Adrenal gland (tissue), 9 donors: ENCODE measurements at regions not wholly inside any gene's neighbourhood (a gene's known extent, or its start where the extent isn't known, plus 50 kb on each side); places are given as distances from the start of the nearest gene placed in this dataset.

ENCODE experiments used
- DNase-seq, 7 donors: peaks; one replicate each; pipeline ENCODE4 v3.0.0-alpha.2; 2019 to 2020
- H3K27ac ChIP-seq, 5 donors: fragments of 200-600 bp; sonication (generic) in 4 of 5; 1 replicate in 3 of 5; 2 replicates in 2 of 5; pipeline versions ENCODE4 v1.5.1 to v1.8.0; 2016 to 2020; ENCODE audit warnings: mild to moderate bottlenecking in 1 of 5
- H3K27me3 ChIP-seq: fragments of 200-600 bp; 2 replicates; pipeline ENCODE4 v1.8.0; 2021
- H3K36me3 ChIP-seq, 2 donors: fragments of 200-600 bp; replicated peaks in 1 of 2; 1 replicate in 1 of 2; 2 replicates in 1 of 2; pipeline versions ENCODE4 v1.5.1 to v1.8.0; 2018 to 2022
- H3K4me1 ChIP-seq, 2 donors: fragments of 200-600 bp; replicated peaks in 1 of 2; 1 replicate in 1 of 2; 2 replicates in 1 of 2; pipeline versions ENCODE4 v1.5.1 to v1.8.0; 2018 to 2021
- H3K4me3 ChIP-seq, 4 donors: fragments of 200-600 bp; sonication (generic) in 3 of 4; one replicate each; pipeline ENCODE4 v1.5.1; 2016 to 2018
- H3K9me3 ChIP-seq, 3 donors: fragments of 200-600 bp; sonication (generic) in 1 of 3; replicated peaks in 1 of 3; 1 replicate in 2 of 3; 2 replicates in 1 of 3; pipeline versions ENCODE4 v1.5.1 to v1.8.0; 2016 to 2021
- CTCF ChIP-seq, 6 experiments: fragments of 450-650 bp in 4 of 6; fragments of 200-600 bp in 2 of 6; sonication (generic) in 1 of 6; IDR thresholded peaks; 1 replicate in 5 of 6; 2 replicates in 1 of 6; pipeline versions ENCODE4 v1.5.1 to v1.8.0; 2016 to 2021; ENCODE audit warnings: antibody characterized with exemption in 6 of 6, mild to moderate bottlenecking in 2 of 6, moderate library complexity in 1 of 6
- POLR2A ChIP-seq, 2 donors: fragments of 450-650 bp; IDR thresholded peaks; one replicate each; pipeline ENCODE4 v1.6.1; 2017; ENCODE audit warnings: antibody characterized with exemption in 2 of 2, mild to moderate bottlenecking in 2 of 2, moderate library complexity in 1 of 2
- WGBS, 4 donors: extraction: QIAGEN DNeasy Blood & Tissue Kit in 2 of 4; methylation state at CpG; one replicate each; pipeline versions ENCODE4 v1.1.5 to v1.1.7; 2013 to 2017; 5-methylcytosine and 5-hydroxymethylcytosine counted together
- intact Hi-C, 2 donors: fragments of 100-400 bp; cut with DNase I; formaldehyde crosslinking; loops; one replicate each; pipeline versions ENCODE4 v1.14.1 to v1.15.0; 2022 to 2023
- donor health status: healthy with polysubstance abuse.
- donor health status: Bipolar disorder and iron deficiency.
- donor health status: DM: yes; HTN: yes; CAD: no.
- donor health status: DM: no; HTN: no; CAD: no.
- donor health status: DM: no; HTN: no; CAD: no.

- H3K9me3 ChIP-seq, result no peaks in the 10 kb centered on the region
- intact Hi-C loops, result no loop called here
- no peak for DNase-seq
- WGBS, 4 donors, result 32 to 59% (median 47%) methylated on average over 1 of the region's 1 CpG
- no peak overlapping the region for H3K27ac ChIP-seq
- H3K36me3 ChIP-seq, result no peaks in the 10 kb centered on the region
- no peaks in the 10 kb centered on the region for H3K27me3 ChIP-seq
- H3K4me3 ChIP-seq, result no peak overlapping the region
- TF ChIP-seq CTCF (IDR thresholded peaks at IDR 0.05) (no peak), POLR2A (IDR thresholded peaks at IDR 0.05) (no peak)
- no peaks in the 10 kb centered on the region for H3K4me1 ChIP-seq
Measured at GRCh38 chr11:42727879-42728278, 583.9 kb upstream of the API5 start.

GRCh38 chr11:42762348-42762747 lies 549.4 kb upstream of the API5 start:
- Histone ChIP-seq H3K27me3 (no peaks in the 10 kb centered on the region), H3K4me3 (no peak overlapping the region), H3K4me1 (no peaks in the 10 kb centered on the region), H3K27ac (no peak overlapping the region), H3K36me3 (no peaks in the 10 kb centered on the region), H3K9me3 (no peaks in the 10 kb centered on the region)
- WGBS, 4 donors, result 60 to 75% (median 64%) methylated on average over 1 of the region's 1 CpG
- no peak for TF ChIP-seq POLR2A (IDR thresholded peaks at IDR 0.05)
- TF ChIP-seq CTCF (IDR thresholded peaks at IDR 0.05), result no peak
- intact Hi-C loops, result loop anchor here in 1 of 2 donors (10.0 kb wide), 1 partner anchor 522 kb away; no protein-coding TSS in a partner anchor
- DNase-seq, result no peak

- Histone ChIP-seq H3K4me1 (no peaks in the 10 kb centered on the region), H3K4me3 (no peak overlapping the region), H3K36me3 (no peaks in the 10 kb centered on the region), H3K27me3 (no peaks in the 10 kb centered on the region), H3K27ac (no peak overlapping the region), H3K9me3 (no peaks in the 10 kb centered on the region)
- WGBS, 4 donors, result 93 to 95% (median 94%) methylated on average over 2 of the region's 2 CpGs
- DNase-seq, result no peak
- intact Hi-C loops, result loop anchor here in 1 of 2 donors (10.0 kb wide), 1 partner anchor 520 kb away; no protein-coding TSS in a partner anchor
- no peak for TF ChIP-seq POLR2A (IDR thresholded peaks at IDR 0.05)
- no peak for TF ChIP-seq CTCF (IDR thresholded peaks at IDR 0.05)
Measured at GRCh38 chr11:42764936-42765335, 546.9 kb upstream of the API5 start.

- intact Hi-C loops, result loop anchor here in 1 of 2 donors (10.0 kb wide), 1 partner anchor 516 kb away; no protein-coding TSS in a partner anchor
- DNase-seq, result no peak
- Histone ChIP-seq H3K27ac (no peak overlapping the region), H3K4me3 (no peak overlapping the region), H3K27me3 (no peaks in the 10 kb centered on the region), H3K4me1 (no peaks in the 10 kb centered on the region), H3K9me3 (no peaks in the 10 kb centered on the region), H3K36me3 (no peaks in the 10 kb centered on the region)
- TF ChIP-seq POLR2A (IDR thresholded peaks at IDR 0.05) (no peak), CTCF (IDR thresholded peaks at IDR 0.05) (no peak)
- 71 to 91% (median 78%) methylated on average over 2 of the region's 2 CpGs for WGBS, 4 donors
Measured at GRCh38 chr11:42768576-42768975, 543.2 kb upstream of the API5 start.
